SK-N-SH treated with all-trans-retinoic acid at 6 μM for 48 hours (cell line): ENCODE measurements at regions not wholly inside any gene's neighbourhood (a gene's known extent, or its start where the extent isn't known, plus 50 kb on each side); places are given as distances from the start of the nearest gene placed in this dataset.

ENCODE experiments used
- ARNTL ChIP-seq: fragments of 450-650 bp; formaldehyde crosslinking; IDR thresholded peaks from 2 replicates; pipeline ENCODE4 v1.5.0; 2020; ENCODE audit warnings: low read depth, mild to moderate bottlenecking, moderate library complexity, borderline replicate concordance
- BACH2 ChIP-seq: fragments of 250-450 bp; sonication (Bioruptor Pico); IDR thresholded peaks from 2 replicates; pipeline ENCODE4 v1.9.0; 2021; ENCODE audit warnings: mild to moderate bottlenecking, borderline replicate concordance
- ISL1 ChIP-seq: fragments of 250-450 bp; sonication (Bioruptor Pico); IDR thresholded peaks from 2 replicates; pipeline ENCODE4 v2.1.2; 2022; ENCODE audit warnings: mild to moderate bottlenecking, moderate library complexity
- RARB ChIP-seq: fragments of 250-450 bp; sonication (Bioruptor Pico); IDR thresholded peaks from 2 replicates; pipeline ENCODE4 v1.8.0; 2021; ENCODE audit warnings: mild to moderate bottlenecking, moderate library complexity
- TCF4 ChIP-seq: fragments of 250-450 bp; sonication (Bioruptor Pico); IDR thresholded peaks from 2 replicates; pipeline ENCODE4 v1.8.0; 2021; ENCODE audit warnings: mild to moderate bottlenecking, moderate library complexity, borderline replicate concordance
- TOX ChIP-seq: fragments of 250-450 bp; sonication (Bioruptor Pico); IDR thresholded peaks from 2 replicates; pipeline ENCODE4 v1.8.0; 2021; ENCODE audit warnings: mild to moderate bottlenecking, moderate library complexity, borderline replicate concordance
- ZFP30 ChIP-seq: fragments of 450-650 bp; formaldehyde crosslinking; IDR thresholded peaks from 2 replicates; pipeline ENCODE4 v1.5.0; 2022; ENCODE audit warnings: mild to moderate bottlenecking, moderate library complexity
- TF ChIP-seq, protein P1 (sequence below): fragments of 250-450 bp; sonication (Bioruptor Pico); IDR thresholded peaks from 2 replicates; pipeline ENCODE4 v1.5.0; 2020; ENCODE audit warnings: mild to moderate bottlenecking, moderate library complexity
- TF ChIP-seq, protein P2 (sequence below): fragments of 250-450 bp; sonication (Bioruptor Pico); IDR thresholded peaks from 2 replicates; pipeline ENCODE4 v1.8.0; 2020; ENCODE audit warnings: mild to moderate bottlenecking, moderate library complexity, borderline replicate concordance
- TF ChIP-seq, protein P3 (sequence below): fragments of 250-450 bp; sonication (Bioruptor Pico); IDR thresholded peaks from 2 replicates; pipeline ENCODE4 v1.8.0; 2021; ENCODE audit warnings: low read depth, mild to moderate bottlenecking, moderate library complexity, borderline replicate concordance

DNA sequence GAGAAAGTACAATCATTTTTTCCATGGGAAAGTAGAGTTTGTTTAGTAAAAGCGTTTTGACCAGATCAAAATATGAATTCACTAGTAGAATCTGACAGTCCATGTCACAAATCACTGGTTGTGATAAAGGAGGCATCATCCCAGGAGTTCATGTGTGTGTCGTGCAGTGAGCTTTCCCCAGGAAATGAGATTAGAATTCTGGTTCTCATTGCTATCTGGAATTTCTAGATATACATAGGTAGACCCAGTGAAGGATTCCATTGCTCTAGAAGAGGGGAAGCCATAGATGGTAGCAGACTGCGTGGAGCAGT lies 206.6 kb downstream of the NCK2 start:
- TF ChIP-seq, protein P1, sequence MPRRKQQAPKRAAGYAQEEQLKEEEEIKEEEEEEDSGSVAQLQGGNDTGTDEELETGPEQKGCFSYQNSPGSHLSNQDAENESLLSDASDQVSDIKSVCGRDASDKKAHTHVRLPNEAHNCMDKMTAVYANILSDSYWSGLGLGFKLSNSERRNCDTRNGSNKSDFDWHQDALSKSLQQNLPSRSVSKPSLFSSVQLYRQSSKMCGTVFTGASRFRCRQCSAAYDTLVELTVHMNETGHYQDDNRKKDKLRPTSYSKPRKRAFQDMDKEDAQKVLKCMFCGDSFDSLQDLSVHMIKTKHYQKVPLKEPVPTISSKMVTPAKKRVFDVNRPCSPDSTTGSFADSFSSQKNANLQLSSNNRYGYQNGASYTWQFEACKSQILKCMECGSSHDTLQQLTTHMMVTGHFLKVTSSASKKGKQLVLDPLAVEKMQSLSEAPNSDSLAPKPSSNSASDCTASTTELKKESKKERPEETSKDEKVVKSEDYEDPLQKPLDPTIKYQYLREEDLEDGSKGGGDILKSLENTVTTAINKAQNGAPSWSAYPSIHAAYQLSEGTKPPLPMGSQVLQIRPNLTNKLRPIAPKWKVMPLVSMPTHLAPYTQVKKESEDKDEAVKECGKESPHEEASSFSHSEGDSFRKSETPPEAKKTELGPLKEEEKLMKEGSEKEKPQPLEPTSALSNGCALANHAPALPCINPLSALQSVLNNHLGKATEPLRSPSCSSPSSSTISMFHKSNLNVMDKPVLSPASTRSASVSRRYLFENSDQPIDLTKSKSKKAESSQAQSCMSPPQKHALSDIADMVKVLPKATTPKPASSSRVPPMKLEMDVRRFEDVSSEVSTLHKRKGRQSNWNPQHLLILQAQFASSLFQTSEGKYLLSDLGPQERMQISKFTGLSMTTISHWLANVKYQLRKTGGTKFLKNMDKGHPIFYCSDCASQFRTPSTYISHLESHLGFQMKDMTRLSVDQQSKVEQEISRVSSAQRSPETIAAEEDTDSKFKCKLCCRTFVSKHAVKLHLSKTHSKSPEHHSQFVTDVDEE (CRISPR knock-in tag), result no peak
- TF ChIP-seq RARB (CRISPR knock-in tag) (no peak), ISL1 (no peak), TCF4 (CRISPR knock-in tag) (no peak), TOX (no peak), ZFP30 (no peak), BACH2 (no peak), ARNTL (no peak)
- TF ChIP-seq, protein P2, sequence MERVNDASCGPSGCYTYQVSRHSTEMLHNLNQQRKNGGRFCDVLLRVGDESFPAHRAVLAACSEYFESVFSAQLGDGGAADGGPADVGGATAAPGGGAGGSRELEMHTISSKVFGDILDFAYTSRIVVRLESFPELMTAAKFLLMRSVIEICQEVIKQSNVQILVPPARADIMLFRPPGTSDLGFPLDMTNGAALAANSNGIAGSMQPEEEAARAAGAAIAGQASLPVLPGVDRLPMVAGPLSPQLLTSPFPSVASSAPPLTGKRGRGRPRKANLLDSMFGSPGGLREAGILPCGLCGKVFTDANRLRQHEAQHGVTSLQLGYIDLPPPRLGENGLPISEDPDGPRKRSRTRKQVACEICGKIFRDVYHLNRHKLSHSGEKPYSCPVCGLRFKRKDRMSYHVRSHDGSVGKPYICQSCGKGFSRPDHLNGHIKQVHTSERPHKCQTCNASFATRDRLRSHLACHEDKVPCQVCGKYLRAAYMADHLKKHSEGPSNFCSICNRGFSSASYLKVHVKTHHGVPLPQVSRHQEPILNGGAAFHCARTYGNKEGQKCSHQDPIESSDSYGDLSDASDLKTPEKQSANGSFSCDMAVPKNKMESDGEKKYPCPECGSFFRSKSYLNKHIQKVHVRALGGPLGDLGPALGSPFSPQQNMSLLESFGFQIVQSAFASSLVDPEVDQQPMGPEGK (CRISPR knock-in tag), result no peak
- TF ChIP-seq, protein P3, sequence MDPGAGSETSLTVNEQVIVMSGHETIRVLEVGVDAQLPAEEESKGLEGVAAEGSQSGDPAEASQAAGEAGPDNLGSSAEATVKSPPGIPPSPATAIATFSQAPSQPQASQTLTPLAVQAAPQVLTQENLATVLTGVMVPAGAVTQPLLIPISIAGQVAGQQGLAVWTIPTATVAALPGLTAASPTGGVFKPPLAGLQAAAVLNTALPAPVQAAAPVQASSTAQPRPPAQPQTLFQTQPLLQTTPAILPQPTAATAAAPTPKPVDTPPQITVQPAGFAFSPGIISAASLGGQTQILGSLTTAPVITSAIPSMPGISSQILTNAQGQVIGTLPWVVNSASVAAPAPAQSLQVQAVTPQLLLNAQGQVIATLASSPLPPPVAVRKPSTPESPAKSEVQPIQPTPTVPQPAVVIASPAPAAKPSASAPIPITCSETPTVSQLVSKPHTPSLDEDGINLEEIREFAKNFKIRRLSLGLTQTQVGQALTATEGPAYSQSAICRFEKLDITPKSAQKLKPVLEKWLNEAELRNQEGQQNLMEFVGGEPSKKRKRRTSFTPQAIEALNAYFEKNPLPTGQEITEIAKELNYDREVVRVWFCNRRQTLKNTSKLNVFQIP (CRISPR knock-in tag), result no peak
